ENCODE measurements at regions not wholly inside any gene's neighbourhood (a gene's known extent, or its start where the extent isn't known, plus 50 kb on each side); places are given as distances from the start of the nearest gene placed in this dataset.

- TF ChIP-seq, protein P1, sequence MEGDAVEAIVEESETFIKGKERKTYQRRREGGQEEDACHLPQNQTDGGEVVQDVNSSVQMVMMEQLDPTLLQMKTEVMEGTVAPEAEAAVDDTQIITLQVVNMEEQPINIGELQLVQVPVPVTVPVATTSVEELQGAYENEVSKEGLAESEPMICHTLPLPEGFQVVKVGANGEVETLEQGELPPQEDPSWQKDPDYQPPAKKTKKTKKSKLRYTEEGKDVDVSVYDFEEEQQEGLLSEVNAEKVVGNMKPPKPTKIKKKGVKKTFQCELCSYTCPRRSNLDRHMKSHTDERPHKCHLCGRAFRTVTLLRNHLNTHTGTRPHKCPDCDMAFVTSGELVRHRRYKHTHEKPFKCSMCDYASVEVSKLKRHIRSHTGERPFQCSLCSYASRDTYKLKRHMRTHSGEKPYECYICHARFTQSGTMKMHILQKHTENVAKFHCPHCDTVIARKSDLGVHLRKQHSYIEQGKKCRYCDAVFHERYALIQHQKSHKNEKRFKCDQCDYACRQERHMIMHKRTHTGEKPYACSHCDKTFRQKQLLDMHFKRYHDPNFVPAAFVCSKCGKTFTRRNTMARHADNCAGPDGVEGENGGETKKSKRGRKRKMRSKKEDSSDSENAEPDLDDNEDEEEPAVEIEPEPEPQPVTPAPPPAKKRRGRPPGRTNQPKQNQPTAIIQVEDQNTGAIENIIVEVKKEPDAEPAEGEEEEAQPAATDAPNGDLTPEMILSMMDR (conservative IDR thresholded peaks at IDR 0.05; ENCODE audit: low read depth, low read length), result no peak
- TF ChIP-seq EZH2phosphoT487 (IDR thresholded peaks at IDR 0.05; ENCODE audit: borderline replicate concordance, low read length), result no peak
Measured at GRCh38 chr22:49278340-49278739, 549.3 kb downstream of the BRD1 start.

Data from PC-3 (cell line).